ENCODE measurements at regions not wholly inside any gene's neighbourhood (a gene's known extent, or its start where the extent isn't known, plus 50 kb on each side); places are given as distances from the start of the nearest gene placed in this dataset.

DNA sequence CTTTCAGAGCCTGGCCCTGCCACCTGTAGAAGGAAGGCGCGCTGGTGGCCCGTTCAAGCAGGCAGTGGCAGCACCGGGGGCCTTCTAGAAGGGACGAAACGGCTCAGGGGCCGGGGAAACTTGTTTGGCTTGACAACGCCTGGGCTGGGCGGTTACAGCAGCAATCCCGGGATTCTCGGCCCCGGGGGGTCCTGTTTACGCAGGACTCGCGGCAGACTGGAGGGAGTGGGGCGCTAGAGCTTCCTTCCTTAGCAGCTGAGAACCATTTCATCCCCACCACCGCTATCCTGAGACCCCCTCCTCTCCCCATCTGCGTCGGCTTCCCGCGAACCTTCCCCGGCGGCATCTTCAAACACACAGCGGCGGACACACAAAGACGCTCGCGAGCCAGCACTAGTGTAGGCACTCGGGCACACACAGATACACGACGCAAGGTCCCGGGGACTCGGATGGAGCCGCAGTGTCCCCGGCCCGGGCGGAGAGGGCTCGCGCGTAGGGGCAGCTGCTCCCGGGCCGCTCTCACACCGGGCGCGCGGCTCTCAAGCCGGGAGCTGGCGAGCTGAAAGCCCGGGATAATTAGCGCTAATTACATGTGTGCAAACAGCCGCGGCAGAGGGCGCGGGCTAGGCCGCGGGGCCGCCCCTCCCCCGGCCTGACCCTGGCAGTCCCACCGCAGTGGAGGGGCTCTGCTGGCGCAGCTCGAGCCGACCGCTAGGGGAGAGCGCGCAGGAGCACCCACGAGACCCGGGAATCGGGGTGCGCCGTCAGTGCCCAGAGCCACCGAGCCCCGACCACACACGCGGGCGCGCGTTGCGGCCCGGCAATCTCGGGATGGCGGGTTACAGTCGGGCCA lies 271.4 kb downstream of the FOXD2 start:
- H3K9me3 ChIP-seq = no peaks in the 10 kb centered on the region
- H3K36me3 ChIP-seq = no peaks in the 10 kb centered on the region
- DNase-seq = no peak
- H3K4me1 ChIP-seq = peaks cover 0 to 30% (median 25%) of the 10 kb centered on the region in 4 donors
- intact Hi-C loops (cut with DNase I; ENCODE audit: low total_unique reads) = loop anchor here (5.0 kb wide), 2 partner anchors 182 to 202 kb away; no protein-coding TSS in a partner anchor
- peak overlapping the region; percentile 34 to 64 for H3K27ac ChIP-seq
- peaks cover 0 to 32% of the 10 kb centered on the region in 2 donors for H3K27me3 ChIP-seq
- TF ChIP-seq, protein P1, sequence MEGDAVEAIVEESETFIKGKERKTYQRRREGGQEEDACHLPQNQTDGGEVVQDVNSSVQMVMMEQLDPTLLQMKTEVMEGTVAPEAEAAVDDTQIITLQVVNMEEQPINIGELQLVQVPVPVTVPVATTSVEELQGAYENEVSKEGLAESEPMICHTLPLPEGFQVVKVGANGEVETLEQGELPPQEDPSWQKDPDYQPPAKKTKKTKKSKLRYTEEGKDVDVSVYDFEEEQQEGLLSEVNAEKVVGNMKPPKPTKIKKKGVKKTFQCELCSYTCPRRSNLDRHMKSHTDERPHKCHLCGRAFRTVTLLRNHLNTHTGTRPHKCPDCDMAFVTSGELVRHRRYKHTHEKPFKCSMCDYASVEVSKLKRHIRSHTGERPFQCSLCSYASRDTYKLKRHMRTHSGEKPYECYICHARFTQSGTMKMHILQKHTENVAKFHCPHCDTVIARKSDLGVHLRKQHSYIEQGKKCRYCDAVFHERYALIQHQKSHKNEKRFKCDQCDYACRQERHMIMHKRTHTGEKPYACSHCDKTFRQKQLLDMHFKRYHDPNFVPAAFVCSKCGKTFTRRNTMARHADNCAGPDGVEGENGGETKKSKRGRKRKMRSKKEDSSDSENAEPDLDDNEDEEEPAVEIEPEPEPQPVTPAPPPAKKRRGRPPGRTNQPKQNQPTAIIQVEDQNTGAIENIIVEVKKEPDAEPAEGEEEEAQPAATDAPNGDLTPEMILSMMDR (IDR thresholded peaks at IDR 0.05) = peak; percentile 41 to 54
- peak overlapping the region; percentile 43 to 57 for H3K4me3 ChIP-seq

DNA sequence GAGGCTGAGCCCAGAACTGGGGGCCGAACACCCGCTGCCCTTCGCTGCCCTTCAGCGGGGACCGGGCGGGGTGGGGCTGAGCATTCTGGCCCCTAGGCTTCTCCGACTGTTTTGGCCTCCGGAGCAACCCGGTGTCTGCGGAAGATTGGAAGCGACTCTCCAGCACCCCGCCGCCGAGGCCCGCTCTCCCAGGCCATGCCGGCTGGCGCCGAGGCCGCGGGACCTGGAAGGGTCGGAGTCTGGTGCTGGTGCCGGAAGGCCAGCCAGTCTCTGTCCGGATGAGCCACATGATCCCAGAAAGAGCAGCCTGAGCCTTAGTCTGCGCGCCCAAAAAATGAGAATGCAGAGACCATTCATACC lies 272.0 kb downstream of the FOXD2 start:
- no peak for DNase-seq
- TF ChIP-seq, protein P1 (IDR thresholded peaks at IDR 0.05) = no peak
- peaks cover 0 to 38% of the 10 kb centered on the region in 2 donors for H3K27me3 ChIP-seq
- peak overlapping the region; percentile 34 to 64 for H3K27ac ChIP-seq
- intact Hi-C loops (cut with DNase I; ENCODE audit: low total_unique reads) = loop anchor here (2.0 to 10.0 kb wide), 5 partner anchors 183 to 525 kb away; no protein-coding TSS in a partner anchor
- H3K4me3 ChIP-seq = peak overlapping the region; percentile 43 to 57
- H3K4me1 ChIP-seq = peaks cover 0 to 26% (median 22%) of the 10 kb centered on the region in 4 donors
- no peaks in the 10 kb centered on the region for H3K9me3 ChIP-seq
- no peaks in the 10 kb centered on the region for H3K36me3 ChIP-seq

DNA sequence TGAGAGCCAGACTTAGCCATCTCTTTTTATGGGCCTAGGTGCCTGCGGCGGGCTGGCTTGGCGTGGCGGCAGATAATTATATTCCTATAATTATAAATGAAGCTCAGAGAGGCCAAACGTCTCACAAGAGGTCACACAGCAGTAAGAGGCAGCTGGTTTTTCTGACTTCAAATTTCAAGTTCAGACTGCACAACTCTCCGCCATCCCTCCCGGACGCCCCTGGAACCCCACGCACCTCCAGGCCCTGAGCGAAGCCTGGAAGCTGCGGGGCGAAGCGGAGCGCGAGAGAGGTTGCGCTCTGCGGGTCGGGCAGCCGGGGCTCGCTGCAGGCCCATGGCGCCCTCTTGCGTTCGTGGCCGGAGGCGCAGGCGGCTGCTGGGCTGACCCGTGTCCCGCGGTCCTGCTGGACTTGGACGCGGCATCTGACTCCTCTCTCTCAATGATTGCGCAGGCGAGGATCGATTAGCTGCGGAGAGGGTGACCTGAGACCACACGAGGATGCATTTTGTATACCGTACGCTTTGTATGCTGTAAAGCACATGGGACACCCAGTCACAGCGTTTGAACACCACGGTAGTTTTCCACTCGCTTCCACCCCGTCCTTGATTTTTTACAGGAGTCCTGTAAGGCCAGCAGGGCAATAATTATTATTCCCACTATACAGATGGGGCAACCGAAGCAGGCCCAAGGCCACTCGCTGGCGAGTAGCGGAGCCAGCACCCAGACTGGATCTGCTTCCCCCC lies 272.7 kb downstream of the FOXD2 start:
- H3K4me3 ChIP-seq = peak overlapping the region; percentile 43 to 57
- H3K9me3 ChIP-seq = no peaks in the 10 kb centered on the region
- peaks cover 0 to 26% (median 22%) of the 10 kb centered on the region in 4 donors for H3K4me1 ChIP-seq
- no peaks in the 10 kb centered on the region for H3K36me3 ChIP-seq
- peaks cover 0 to 42% of the 10 kb centered on the region in 2 donors for H3K27me3 ChIP-seq
- intact Hi-C loops (cut with DNase I; ENCODE audit: low total_unique reads) = loop anchor here (2.0 to 10.0 kb wide), 3 partner anchors 274 to 526 kb away; no protein-coding TSS in a partner anchor
- peak overlapping the region in 1 of 2 donors; percentile 64 for H3K27ac ChIP-seq
- peak; percentile 75 to 86 for DNase-seq
- TF ChIP-seq, protein P1 (IDR thresholded peaks at IDR 0.05) = peak; percentile 98 to 100
